ENCODE measurements at regions not wholly inside any gene's neighbourhood (a gene's known extent, or its start where the extent isn't known, plus 50 kb on each side); places are given as distances from the start of the nearest gene placed in this dataset.
A peak's percentile ranks its signal among the peaks of the same experiment; 100 is the strongest.
"Not testable (repeated sequence)": the region's sequence is repeated elsewhere in the genome, so short reads cannot be mapped to it uniquely, and the experiment has no call there.

- ATAC-seq (ENCODE audit: low read depth): no peak
- Histone ChIP-seq H3K4me3 (ENCODE audit: severe bottlenecking) (no peak overlapping the region), H3K27me3 (ENCODE audit: insufficient read depth, poor library complexity, severe bottlenecking) (peaks cover 4% of the 10 kb centered on the region), H3K27ac (ENCODE audit: poor library complexity, severe bottlenecking) (no peak overlapping the region), H3K4me1 (ENCODE audit: insufficient read depth, poor library complexity, severe bottlenecking) (no peaks in the 10 kb centered on the region), H3K9me3 (ENCODE audit: severe bottlenecking) (no peaks in the 10 kb centered on the region), H3K36me3 (ENCODE audit: low read depth) (no peaks in the 10 kb centered on the region)
- DNase-seq (ENCODE audit: low spot score): no peak
- TF ChIP-seq CTCF (IDR thresholded peaks at IDR 0.05; ENCODE audit: poor library complexity, severe bottlenecking): no peak
Measured at GRCh38 chr6:19395316-19395715, 441.9 kb upstream of the ID4 start.

DNA sequence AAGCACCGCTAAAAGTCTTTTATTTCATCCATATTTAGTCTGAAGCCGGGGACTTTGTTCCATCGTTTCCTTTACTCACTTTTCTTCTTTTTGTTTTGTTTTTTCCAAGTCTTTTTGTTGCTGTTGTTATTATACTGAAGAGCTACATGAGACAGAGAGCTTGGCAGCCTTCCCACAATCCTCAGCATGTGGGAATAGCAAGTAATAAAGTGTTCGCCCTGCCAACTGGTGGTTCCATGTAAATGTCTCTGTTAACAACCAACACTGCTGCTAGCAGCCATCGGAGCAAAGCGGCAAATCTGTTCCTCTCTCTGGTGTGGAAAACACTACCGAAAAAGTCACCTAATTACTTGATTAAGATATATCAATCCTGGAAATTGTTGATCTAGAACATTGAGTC, 437.8 kb upstream of the ID4 start:
- H3K27ac ChIP-seq (ENCODE audit: poor library complexity, severe bottlenecking): no peak overlapping the region
- H3K27me3 ChIP-seq (ENCODE audit: insufficient read depth, poor library complexity, severe bottlenecking): no peaks in the 10 kb centered on the region
- TF ChIP-seq CTCF (IDR thresholded peaks at IDR 0.05; ENCODE audit: poor library complexity, severe bottlenecking): no peak
- H3K4me1 ChIP-seq (ENCODE audit: insufficient read depth, poor library complexity, severe bottlenecking): no peaks in the 10 kb centered on the region
- H3K9me3 ChIP-seq (ENCODE audit: severe bottlenecking): no peaks in the 10 kb centered on the region
- ATAC-seq (ENCODE audit: low read depth): no peak
- no peak for DNase-seq (ENCODE audit: low spot score)
- no peaks in the 10 kb centered on the region for H3K36me3 ChIP-seq (ENCODE audit: low read depth)
- no peak overlapping the region for H3K4me3 ChIP-seq (ENCODE audit: severe bottlenecking)

GRCh38 chr6:19404884-19405283, 432.3 kb upstream of the ID4 start:
- not testable (repeated sequence) for H3K4me1 ChIP-seq (ENCODE audit: insufficient read depth, poor library complexity, severe bottlenecking); H3K4me3 ChIP-seq (ENCODE audit: severe bottlenecking); DNase-seq (ENCODE audit: low spot score); H3K9me3 ChIP-seq (ENCODE audit: severe bottlenecking); H3K36me3 ChIP-seq (ENCODE audit: low read depth); H3K27ac ChIP-seq (ENCODE audit: poor library complexity, severe bottlenecking); H3K27me3 ChIP-seq (ENCODE audit: insufficient read depth, poor library complexity, severe bottlenecking); ATAC-seq (ENCODE audit: low read depth)

DNA sequence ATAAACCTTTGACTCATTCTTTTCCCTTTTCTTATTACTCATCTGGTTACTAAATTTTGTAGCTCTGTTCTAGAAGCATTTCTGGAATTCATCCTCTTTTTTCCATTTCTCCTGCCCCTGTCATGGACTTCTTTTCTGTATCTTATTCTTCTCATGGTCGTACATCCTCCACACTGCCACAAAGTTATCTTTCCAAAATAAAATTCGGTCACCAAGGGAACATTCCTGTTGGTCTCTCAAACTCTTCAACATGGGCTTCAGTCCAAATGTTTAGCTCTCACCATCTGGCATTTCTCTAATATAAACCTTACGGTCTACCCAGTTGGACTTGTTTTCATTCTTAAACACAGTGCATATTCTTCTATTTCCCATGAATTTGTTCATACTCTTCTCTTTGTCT, 428.8 kb upstream of the ID4 start:
- no peak overlapping the region for H3K27ac ChIP-seq (ENCODE audit: poor library complexity, severe bottlenecking)
- peaks cover 23% of the 10 kb centered on the region for H3K4me1 ChIP-seq (ENCODE audit: insufficient read depth, poor library complexity, severe bottlenecking)
- H3K36me3 ChIP-seq (ENCODE audit: low read depth): no peaks in the 10 kb centered on the region
- TF ChIP-seq CTCF (IDR thresholded peaks at IDR 0.05; ENCODE audit: poor library complexity, severe bottlenecking): no peak
- ATAC-seq (ENCODE audit: low read depth): no peak
- peaks cover 2% of the 10 kb centered on the region for H3K9me3 ChIP-seq (ENCODE audit: severe bottlenecking)
- no peak for DNase-seq (ENCODE audit: low spot score)
- H3K27me3 ChIP-seq (ENCODE audit: insufficient read depth, poor library complexity, severe bottlenecking): no peaks in the 10 kb centered on the region
- no peak overlapping the region for H3K4me3 ChIP-seq (ENCODE audit: severe bottlenecking)

DNA sequence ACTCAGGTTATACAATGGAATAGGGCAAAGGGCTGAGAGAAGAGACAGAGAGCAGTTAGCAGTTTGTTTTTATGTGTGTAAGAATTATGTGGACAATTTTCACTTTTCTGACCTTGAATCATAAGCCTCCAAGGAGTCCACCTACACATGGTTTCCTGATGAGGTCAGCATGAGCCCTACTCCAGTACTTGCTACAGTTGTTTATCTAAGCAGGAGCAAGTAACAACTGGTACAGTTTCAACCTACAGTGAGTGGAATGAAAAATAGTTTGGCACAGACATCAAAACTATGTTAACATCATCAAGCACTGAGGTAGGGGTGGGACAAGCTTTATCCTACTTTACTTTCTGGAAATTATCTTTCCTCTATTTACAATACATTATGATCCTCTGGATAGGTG, 426.7 kb upstream of the ID4 start:
- Histone ChIP-seq H3K27me3 (ENCODE audit: insufficient read depth, poor library complexity, severe bottlenecking) (no peaks in the 10 kb centered on the region), H3K4me1 (ENCODE audit: insufficient read depth, poor library complexity, severe bottlenecking) (peaks cover 37% of the 10 kb centered on the region), H3K4me3 (ENCODE audit: severe bottlenecking) (no peak overlapping the region), H3K36me3 (ENCODE audit: low read depth) (no peaks in the 10 kb centered on the region), H3K9me3 (ENCODE audit: severe bottlenecking) (no peaks in the 10 kb centered on the region), H3K27ac (ENCODE audit: poor library complexity, severe bottlenecking) (peak overlapping the region; percentile 37)
- peak; percentile 78 for DNase-seq (ENCODE audit: low spot score)
- peak; percentile 100 for ATAC-seq (ENCODE audit: low read depth)
- peak; percentile 40 for TF ChIP-seq CTCF (IDR thresholded peaks at IDR 0.05; ENCODE audit: poor library complexity, severe bottlenecking)

All from RWPE2 (cell line).